ENCODE measurements at regions not wholly inside any gene's neighbourhood (a gene's known extent, or its start where the extent isn't known, plus 50 kb on each side); places are given as distances from the start of the nearest gene placed in this dataset.
A peak's percentile ranks its signal among the peaks of the same experiment; 100 is the strongest.

DNA sequence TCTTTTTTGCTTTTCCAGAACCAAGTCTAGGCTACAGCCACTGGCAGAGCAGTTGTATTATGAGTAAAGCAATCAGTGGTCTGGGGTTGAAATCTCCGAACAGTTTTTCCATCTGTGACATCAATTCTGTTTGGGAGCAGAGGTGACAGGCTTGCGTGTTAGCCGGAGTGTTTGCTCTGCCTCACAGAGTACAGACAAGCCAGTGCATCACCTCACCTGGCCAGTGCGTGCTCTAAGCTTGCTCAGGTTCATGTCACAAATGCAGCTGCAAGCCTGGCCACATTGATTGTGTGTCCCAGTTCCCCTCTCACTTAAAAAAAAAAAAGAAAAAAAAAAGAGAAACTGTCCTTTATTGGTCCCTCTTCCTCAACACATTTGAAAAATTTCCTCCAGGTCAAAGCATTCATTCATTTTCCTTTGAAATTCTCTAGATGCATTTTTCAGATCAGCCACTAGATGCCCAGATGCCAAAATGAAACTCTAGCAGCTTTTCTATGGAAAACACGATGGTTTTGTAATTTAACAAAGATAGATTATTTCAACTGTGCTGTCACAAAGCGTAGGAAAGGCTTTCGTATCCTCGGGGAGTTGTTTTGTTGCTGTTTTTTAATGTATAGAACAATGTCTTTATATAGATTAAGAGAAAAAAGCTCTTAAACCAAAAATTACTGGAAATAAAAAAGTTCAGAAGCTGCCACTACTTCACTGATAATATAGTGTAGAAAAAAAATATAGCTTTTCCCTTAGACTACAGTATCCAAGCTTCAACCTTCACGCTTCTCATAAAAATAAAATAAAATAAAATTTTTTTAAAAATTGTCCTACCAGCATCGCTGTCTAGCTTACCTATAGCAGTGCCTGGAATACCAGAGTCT lies 585.5 kb downstream of the TLE1 start:
- H3K27ac ChIP-seq, result no peak overlapping the region

DNA sequence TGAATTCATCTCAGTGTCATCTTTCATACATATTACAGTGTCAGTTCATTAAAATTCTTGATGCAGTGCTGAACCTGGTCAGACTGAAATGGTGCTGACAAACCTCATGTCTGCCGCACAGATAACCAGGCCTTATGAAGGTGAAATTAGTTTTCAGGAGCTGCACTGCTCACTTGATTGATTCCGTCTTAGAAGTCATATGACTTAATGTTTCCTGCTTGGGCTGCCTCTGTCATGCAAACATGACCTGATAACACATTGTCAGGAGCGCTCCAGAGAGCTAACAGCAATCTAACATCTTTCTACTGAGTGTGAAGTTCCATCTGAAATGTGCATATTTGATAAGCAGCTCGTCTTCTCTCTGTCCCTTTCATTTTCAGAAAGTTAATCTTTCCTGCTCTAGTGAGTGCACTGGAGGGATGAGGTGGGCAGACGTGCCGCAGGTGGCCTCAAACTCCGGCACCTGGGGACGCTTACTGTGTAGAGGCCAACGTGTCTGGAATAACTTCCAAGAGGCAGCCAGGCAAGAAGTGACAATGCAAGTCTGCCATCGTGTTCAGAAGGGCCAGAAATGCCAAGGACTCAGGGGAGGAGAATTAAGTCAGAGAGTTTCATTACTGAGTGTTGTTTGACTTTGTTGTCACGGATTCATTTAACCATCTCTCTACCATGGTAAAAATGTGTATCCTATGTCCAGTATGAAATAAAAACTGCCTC lies 592.1 kb downstream of the TLE1 start:
- TF ChIP-seq, protein P1, sequence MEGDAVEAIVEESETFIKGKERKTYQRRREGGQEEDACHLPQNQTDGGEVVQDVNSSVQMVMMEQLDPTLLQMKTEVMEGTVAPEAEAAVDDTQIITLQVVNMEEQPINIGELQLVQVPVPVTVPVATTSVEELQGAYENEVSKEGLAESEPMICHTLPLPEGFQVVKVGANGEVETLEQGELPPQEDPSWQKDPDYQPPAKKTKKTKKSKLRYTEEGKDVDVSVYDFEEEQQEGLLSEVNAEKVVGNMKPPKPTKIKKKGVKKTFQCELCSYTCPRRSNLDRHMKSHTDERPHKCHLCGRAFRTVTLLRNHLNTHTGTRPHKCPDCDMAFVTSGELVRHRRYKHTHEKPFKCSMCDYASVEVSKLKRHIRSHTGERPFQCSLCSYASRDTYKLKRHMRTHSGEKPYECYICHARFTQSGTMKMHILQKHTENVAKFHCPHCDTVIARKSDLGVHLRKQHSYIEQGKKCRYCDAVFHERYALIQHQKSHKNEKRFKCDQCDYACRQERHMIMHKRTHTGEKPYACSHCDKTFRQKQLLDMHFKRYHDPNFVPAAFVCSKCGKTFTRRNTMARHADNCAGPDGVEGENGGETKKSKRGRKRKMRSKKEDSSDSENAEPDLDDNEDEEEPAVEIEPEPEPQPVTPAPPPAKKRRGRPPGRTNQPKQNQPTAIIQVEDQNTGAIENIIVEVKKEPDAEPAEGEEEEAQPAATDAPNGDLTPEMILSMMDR (IDR thresholded peaks at IDR 0.05; ENCODE audit: low read depth, low read length), result no peak
- DNase-seq, result no peak
- no peak overlapping the region for H3K27ac ChIP-seq
- no peaks in the 10 kb centered on the region for H3K9me3 ChIP-seq (ENCODE audit: severe bottlenecking)
- H3K27me3 ChIP-seq (ENCODE audit: insufficient read depth, low read depth, severe bottlenecking), result no peaks in the 10 kb centered on the region
- no peaks in the 10 kb centered on the region for H3K36me3 ChIP-seq
- no peak overlapping the region for H3K4me3 ChIP-seq (ENCODE audit: low read depth, low read length)

More for the DNA sequence above, 585.5 kb downstream of the TLE1 start:
- Histone ChIP-seq H3K9me3 (ENCODE audit: severe bottlenecking) (no peaks in the 10 kb centered on the region), H3K27me3 (ENCODE audit: insufficient read depth, low read depth, severe bottlenecking) (no peaks in the 10 kb centered on the region), H3K36me3 (no peaks in the 10 kb centered on the region), H3K4me3 (ENCODE audit: low read depth, low read length) (no peak overlapping the region)
- TF ChIP-seq, protein P1 (IDR thresholded peaks at IDR 0.05; ENCODE audit: low read depth, low read length), result peak; percentile 7; the same call in 1 of the 2 replicates
- DNase-seq, result no peak

DNA sequence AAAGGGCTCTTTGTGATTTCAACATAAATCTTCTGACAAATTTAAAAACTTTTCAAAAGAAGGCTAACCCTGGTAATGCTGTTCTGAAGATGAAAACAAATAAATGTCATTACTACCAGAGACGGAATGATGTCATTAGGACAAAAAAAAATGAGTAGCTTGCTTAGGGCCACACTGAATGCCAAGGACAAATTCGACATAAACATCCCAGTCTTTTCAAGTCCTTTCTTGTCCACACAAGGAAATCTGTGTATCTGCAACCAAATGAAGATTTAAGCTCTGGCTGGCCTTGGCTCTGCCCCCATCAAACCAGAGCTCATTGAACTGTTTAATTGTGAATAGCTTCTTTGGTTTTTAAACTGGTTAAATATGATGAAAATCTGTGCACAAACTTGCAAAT lies 592.7 kb downstream of the TLE1 start:
- no peaks in the 10 kb centered on the region for H3K9me3 ChIP-seq (ENCODE audit: severe bottlenecking)
- no peak overlapping the region for H3K27ac ChIP-seq
- H3K27me3 ChIP-seq (ENCODE audit: insufficient read depth, low read depth, severe bottlenecking), result no peaks in the 10 kb centered on the region
- TF ChIP-seq, protein P1 (IDR thresholded peaks at IDR 0.05; ENCODE audit: low read depth, low read length), result no peak
- no peak for DNase-seq
- H3K36me3 ChIP-seq, result no peaks in the 10 kb centered on the region
- H3K4me3 ChIP-seq (ENCODE audit: low read depth, low read length), result no peak overlapping the region

DNA sequence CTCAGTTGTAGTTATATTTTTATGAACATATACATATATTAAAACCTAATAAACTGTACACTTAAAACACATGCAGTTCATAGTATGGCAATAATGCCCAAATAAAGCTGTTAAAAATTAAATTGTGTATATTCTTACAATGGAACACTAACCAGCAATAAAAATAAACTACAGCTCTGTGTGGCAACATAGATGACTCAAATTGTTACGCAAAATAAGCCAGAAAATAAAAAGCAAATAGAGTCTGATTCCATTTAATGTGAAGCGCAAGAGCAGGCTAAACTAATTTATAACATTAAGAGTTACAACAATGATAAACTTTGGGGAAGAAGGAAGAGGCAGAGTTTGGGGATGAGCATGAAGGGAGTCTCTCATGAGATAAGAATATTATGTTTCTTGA lies 597.3 kb downstream of the TLE1 start:
- Histone ChIP-seq H3K4me3 (ENCODE audit: low read depth, low read length) (no peak overlapping the region), H3K27ac (no peak overlapping the region), H3K36me3 (no peaks in the 10 kb centered on the region), H3K9me3 (ENCODE audit: severe bottlenecking) (no peaks in the 10 kb centered on the region), H3K27me3 (ENCODE audit: insufficient read depth, low read depth, severe bottlenecking) (no peaks in the 10 kb centered on the region)
- TF ChIP-seq, protein P1 (IDR thresholded peaks at IDR 0.05; ENCODE audit: low read depth, low read length), result no peak
- DNase-seq, result no peak

DNA sequence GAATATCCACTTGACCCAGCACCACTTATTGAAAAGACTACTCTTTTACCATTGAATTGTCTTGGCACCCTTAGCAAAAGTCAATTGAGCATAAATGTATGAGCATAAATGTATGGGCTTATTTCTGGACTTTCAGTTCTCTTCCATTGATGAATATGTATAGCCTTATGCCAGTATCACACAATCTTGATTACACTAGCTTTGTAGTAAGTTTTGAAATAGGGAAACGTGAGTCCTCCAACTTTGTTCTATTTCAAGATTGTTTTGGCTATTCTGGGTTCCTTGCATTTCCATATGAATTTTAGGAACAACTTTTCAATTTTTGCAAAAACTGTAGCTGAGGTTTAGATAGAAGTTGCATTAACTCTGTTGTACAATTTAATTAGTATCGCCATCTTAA lies 601.0 kb downstream of the TLE1 start:
- H3K9me3 ChIP-seq (ENCODE audit: severe bottlenecking), result no peaks in the 10 kb centered on the region
- TF ChIP-seq, protein P1 (IDR thresholded peaks at IDR 0.05; ENCODE audit: low read depth, low read length), result no peak
- no peak overlapping the region for H3K27ac ChIP-seq
- H3K4me3 ChIP-seq (ENCODE audit: low read depth, low read length), result no peak overlapping the region
- no peaks in the 10 kb centered on the region for H3K36me3 ChIP-seq
- no peaks in the 10 kb centered on the region for H3K27me3 ChIP-seq (ENCODE audit: insufficient read depth, low read depth, severe bottlenecking)
- no peak for DNase-seq

All from WERI-Rb-1 (cell line).